ENCODE measurements at regions not wholly inside any gene's neighbourhood (a gene's known extent, or its start where the extent isn't known, plus 50 kb on each side); places are given as distances from the start of the nearest gene placed in this dataset.

- no peak for DNase-seq (ENCODE audit: low read depth, low spot score)
- no peak overlapping the region for H3K9ac ChIP-seq (ENCODE audit: low read length)
- no peak overlapping the region for H3K4me3 ChIP-seq (replicated peaks in 1 of 2; ENCODE audit: low read depth in 1 of 2, low read length in 2 of 2)
- H3K36me3 ChIP-seq (ENCODE audit: control insufficient read depth in 1 of 2, insufficient read depth in 2 of 2, low read length in 2 of 2), result no peaks in the 10 kb centered on the region
- H3K27me3 ChIP-seq (ENCODE audit: insufficient read depth, low read length), result no peaks in the 10 kb centered on the region
- TF ChIP-seq POLR2AphosphoS5 (IDR thresholded peaks at IDR 0.05; ENCODE audit: low read depth, low read length), result no peak
- TF ChIP-seq ZBTB33 (IDR thresholded peaks at IDR 0.05; ENCODE audit: extremely low read depth, insufficient replicate concordance, low read length), result no peak
- TF ChIP-seq ELF1 (IDR thresholded peaks at IDR 0.05; ENCODE audit: borderline replicate concordance, low read depth), result no peak
- TF ChIP-seq EZH2phosphoT487 (IDR thresholded peaks at IDR 0.05; ENCODE audit: borderline replicate concordance), result no peak
- TF ChIP-seq YY1 (IDR thresholded peaks at IDR 0.05; ENCODE audit: extremely low read depth, insufficient replicate concordance, low read depth, low read length), result no peak
- TF ChIP-seq ATF3 (IDR thresholded peaks at IDR 0.05), result no peak
- TF ChIP-seq CBX3 (IDR thresholded peaks at IDR 0.05; ENCODE audit: low read depth), result no peak
- no peak for TF ChIP-seq SP1 (IDR thresholded peaks at IDR 0.05; ENCODE audit: low read depth)
- TF ChIP-seq EZH2 (IDR thresholded peaks at IDR 0.05), result no peak
- ATAC-seq, result no peak
- H3K27ac ChIP-seq (ENCODE audit: low read depth, low read length), result no peak overlapping the region
- no peaks in the 10 kb centered on the region for H3K9me3 ChIP-seq (ENCODE audit: control insufficient read depth in 1 of 2, insufficient read depth in 1 of 2, low read depth in 1 of 2, low read length in 2 of 2)
- H3K79me2 ChIP-seq (ENCODE audit: insufficient read depth, low read length), result no peaks in the 10 kb centered on the region
- POLR2A ChIA-PET, result no interaction called here
- H3K9me2 ChIP-seq (ENCODE audit: insufficient read depth), result no peaks in the 10 kb centered on the region
- no peaks in the 10 kb centered on the region for H4K20me1 ChIP-seq (ENCODE audit: insufficient read depth)
- no peak overlapping the region for H2AFZ ChIP-seq (ENCODE audit: low read depth, low read length, poor library complexity, severe bottlenecking)
- RAD21 ChIA-PET (ENCODE audit: low non-redundant PET in 1 of 2, low total read pairs in 2 of 2, uncharacterized antibody in 2 of 2, unreplicated experiment in 2 of 2), result no interaction called here
- intact Hi-C loops (cut with micrococcal nuclease), result no loop called here
- CTCF ChIA-PET, result no interaction called here
- peaks cover 17 to 22% of the 10 kb centered on the region in 2 experiments; a peak in 3 of 4 replicates for H3K4me1 ChIP-seq (ENCODE audit: control insufficient read depth in 1 of 2, insufficient read depth in 2 of 2, low read length in 2 of 2)
- no peak overlapping the region for H3K4me2 ChIP-seq (ENCODE audit: low read length)
- no TSS peak for BruUV-seq (replicated peaks)
Observed at GRCh38 chr6:113640051-113640450, 217.1 kb upstream of the MARCKS start.
